AML-193 (cell line): ENCODE measurements at regions not wholly inside any gene's neighbourhood (a gene's known extent, or its start where the extent isn't known, plus 50 kb on each side); places are given as distances from the start of the nearest gene placed in this dataset.
"Not testable (repeated sequence)": the region's sequence is repeated elsewhere in the genome, so short reads cannot be mapped to it uniquely, and the experiment has no call there.

Experiments used
- DNase-seq, 2 experiments: peaks; one replicate each; lab custom pipeline; 2025; lab: John Stamatoyannopoulos, UW

- no peak for DNase-seq
Observed at GRCh38 chr1:191002768-191003167, 525.1 kb upstream of the BRINP3 start.

- no peak for DNase-seq
Observed at GRCh38 chr1:191016765-191017164, 539.1 kb upstream of the BRINP3 start.

- no peak for DNase-seq
Observed at GRCh38 chr1:191022856-191023255, 545.2 kb upstream of the BRINP3 start.

GRCh38 chr1:191025896-191026642 is 548.4 kb upstream of the BRINP3 start:
- DNase-seq = no peak

DNA sequence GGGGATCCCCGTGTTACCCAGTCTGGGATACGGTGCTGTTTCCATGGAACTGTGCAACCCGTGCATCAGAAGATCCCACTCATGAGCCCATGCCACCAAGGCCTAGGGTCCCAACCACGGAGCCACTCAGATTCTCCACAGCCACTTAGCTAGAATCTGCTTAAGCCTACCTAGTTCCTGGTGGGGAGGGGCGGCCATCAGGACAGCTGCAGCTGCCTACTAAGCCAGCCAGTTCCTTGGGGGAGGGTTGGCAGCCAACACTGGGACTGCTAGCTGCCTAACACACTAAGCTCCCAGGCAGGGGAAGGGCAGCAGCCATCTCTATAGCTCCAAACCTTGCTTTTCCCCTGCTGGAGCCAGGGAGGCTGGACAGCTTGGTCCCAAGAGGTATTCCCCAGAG is 549.2 kb upstream of the BRINP3 start:
- DNase-seq = no peak

GRCh38 chr1:191034132-191034531 is 556.5 kb upstream of the BRINP3 start:
- no peak for DNase-seq

DNA sequence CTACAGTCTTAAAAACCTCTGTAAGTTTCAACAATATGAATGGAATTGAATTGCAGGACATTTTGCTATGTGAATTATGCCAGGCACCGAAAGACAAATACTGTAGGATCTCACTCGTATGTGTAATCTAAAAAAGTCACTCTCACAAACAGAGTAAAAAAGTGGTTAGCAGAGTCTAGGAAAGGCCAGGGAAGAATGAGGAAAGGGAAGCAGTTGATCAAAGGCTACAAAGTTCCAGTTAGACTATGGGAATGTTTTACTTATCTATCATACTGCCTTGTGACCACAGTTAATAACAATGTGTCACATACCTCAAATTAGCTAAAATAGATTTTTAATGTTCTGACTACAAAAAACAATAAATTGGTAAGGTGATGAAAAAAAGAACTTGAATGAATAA is 565.4 kb upstream of the BRINP3 start:
- no peak for DNase-seq

DNA sequence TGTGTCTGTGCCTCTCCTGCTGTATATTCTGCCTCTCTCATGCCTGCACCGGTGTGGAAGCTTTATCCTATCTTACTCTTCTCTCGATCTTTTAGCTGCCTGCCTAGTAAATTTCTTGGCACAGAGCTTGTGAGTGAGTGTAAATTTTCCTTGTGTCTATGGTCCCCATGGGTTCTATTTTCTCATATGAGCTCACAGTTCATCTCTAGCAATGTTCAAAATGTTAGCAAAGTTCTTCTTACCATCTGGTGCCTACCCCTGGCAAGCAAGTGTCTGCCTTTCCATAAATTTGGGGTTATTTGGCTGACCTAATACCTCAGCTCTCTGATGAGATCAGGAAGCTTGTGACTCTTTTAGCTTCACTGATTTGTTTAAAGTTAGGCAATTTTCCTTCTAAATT is 572.1 kb upstream of the BRINP3 start:
- no peak for DNase-seq

- DNase-seq = no peak
Observed at GRCh38 chr1:191052888-191053287, 575.2 kb upstream of the BRINP3 start.

GRCh38 chr1:191065346-191065745 is 587.7 kb upstream of the BRINP3 start:
- no peak for DNase-seq

- no peak for DNase-seq
Observed at GRCh38 chr1:191065771-191066170, 588.1 kb upstream of the BRINP3 start.

DNA sequence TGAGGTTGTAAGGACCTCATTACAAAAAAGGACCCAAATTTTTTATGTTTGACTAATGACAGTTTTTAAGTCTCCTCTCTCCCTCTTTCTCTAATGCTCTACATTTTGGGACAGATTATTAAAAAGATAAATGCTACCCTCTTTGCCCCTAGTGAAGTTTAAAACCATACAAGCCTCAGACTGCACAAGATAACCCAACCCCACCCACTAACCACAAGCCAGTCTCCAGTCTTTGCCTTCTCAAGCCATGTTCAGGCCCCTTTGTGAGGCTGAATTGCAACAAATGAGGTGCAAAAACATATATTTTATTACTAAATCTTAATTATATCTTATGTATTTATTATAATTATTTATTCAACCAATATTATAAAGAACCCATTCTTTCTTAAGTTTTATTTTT is 597.2 kb upstream of the BRINP3 start:
- no peak for DNase-seq

- not testable (repeated sequence) for DNase-seq
Observed at GRCh38 chr1:191083090-191083489, 605.4 kb upstream of the BRINP3 start.

DNA sequence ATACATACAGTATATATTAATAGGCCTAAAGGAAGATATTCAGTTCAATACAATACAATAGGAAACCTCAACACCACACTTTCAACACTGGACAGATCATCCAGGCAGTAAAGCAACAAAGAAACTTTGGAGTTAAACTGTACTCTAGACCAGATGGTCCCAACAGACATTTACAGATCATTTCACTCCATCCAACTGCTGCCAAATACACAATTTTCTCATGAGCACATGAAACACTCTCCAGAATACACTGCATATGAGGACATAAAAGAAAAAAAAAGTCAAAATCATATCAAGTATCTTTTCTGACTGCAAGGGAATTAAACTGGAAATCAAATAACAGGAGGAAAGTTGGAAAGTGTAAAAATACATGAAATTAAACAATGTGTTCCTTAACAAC is 607.5 kb upstream of the BRINP3 start:
- no peak for DNase-seq

- no peak for DNase-seq
Observed at GRCh38 chr1:191086910-191087309, 609.2 kb upstream of the BRINP3 start.

GRCh38 chr1:191096405-191096804 is 618.7 kb upstream of the BRINP3 start:
- no peak for DNase-seq

- DNase-seq = no peak
Observed at GRCh38 chr1:191099696-191100095, 622.0 kb upstream of the BRINP3 start.

- DNase-seq = no peak
Observed at GRCh38 chr1:191101960-191102359, 624.3 kb upstream of the BRINP3 start.

DNA sequence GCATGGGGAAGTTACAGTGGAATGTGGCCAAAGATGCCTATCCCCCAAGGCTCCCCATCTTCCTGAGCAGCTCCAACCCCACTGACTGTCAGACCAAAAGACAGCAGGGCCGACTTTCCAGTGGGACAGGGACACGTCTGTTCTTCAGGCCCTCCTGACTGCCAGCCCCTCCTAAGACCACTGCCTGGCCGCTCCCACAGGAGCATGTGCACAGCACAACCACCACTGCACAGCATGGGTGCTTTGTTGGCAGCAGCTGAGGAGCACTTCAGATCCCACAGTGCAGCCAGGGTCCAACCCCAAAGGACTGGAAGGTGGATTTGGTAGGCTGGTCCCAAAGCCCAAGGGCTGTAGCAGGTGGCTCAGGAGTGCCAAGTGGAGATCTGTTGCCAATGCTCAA is 648.3 kb upstream of the BRINP3 start:
- no peak for DNase-seq

DNA sequence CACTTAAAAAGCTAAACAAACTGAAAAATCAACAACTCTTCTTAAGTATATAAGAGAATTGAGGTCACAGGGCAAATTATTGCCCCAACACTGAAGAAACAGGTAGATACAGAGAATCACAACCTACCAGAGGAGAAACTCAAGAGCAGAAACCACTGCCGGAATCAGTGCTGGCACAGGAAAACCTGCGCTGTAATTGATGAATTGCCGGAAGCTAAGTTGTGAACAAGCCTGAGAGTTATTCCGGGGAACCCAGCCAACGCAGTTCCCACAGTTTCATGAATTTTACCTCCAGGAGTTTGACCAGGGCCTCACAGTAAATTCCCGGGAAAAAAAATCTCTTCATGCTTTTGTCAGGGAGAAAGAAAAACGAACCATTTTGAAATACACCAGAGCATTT is 657.1 kb upstream of the BRINP3 start:
- DNase-seq = no peak

- DNase-seq = no peak
Observed at GRCh38 chr1:191140038-191140437, 662.4 kb upstream of the BRINP3 start.

DNA sequence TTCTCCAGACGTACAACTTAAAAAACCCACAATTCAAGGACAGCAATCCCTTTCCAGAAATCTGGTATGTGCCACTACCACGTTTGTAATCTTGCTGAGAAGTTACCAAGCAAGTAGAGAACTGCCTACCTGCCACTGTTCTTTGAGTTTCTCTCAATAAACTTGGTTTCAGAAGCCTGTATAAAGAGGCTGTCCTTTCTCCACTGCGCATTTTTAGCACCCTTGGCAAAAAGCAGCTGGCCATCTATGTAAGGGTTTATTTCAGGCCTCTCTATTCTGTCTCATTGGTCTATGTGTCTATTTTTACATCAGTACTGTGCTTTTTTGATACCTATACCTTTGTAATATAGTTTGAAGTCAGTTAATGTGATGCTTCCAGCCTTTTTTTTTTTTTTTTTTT is 665.1 kb upstream of the BRINP3 start:
- no peak for DNase-seq

- no peak for DNase-seq
Observed at GRCh38 chr1:191145834-191146233, 668.2 kb upstream of the BRINP3 start.

- no peak for DNase-seq
Observed at GRCh38 chr1:191151321-191151807, 673.7 kb upstream of the BRINP3 start.
